CD4-positive, CD25-positive, alpha-beta regulatory T cell (primary cell): ENCODE measurements at regions not wholly inside any gene's neighbourhood (a gene's known extent, or its start where the extent isn't known, plus 50 kb on each side); places are given as distances from the start of the nearest gene placed in this dataset.
"Not testable (repeated sequence)": the region's sequence is repeated elsewhere in the genome, so short reads cannot be mapped to it uniquely, and the experiment has no call there.

Experiments
- ATAC-seq, 2 donors: fragments of 150-1000 bp; cut with Tn5 transposase; one replicate each; pipeline ENCODE4 v1.10.0; 2021; ENCODE audit warnings: low read depth in 2 of 2, moderate number of reproducible peaks in 2 of 2, moderate library complexity in 1 of 2
- DNase-seq, 3 donors: peaks; one replicate each; pipeline versions ENCODE4 v3.0.0 to v3.0.0-alpha.2; 2012 to 2022; ENCODE audit warnings: mixed read lengths in 1 of 3
- H3K27ac ChIP-seq: one replicate; pipeline ENCODE4 v1.7.0; 2013; ENCODE audit warnings: mild to moderate bottlenecking, low read length; ENCODE audit not compliant: insufficient read depth, poor library complexity, severe bottlenecking
- H3K27me3 ChIP-seq: one replicate; pipeline ENCODE4 v1.7.0; 2013; ENCODE audit warnings: low read length; ENCODE audit not compliant: control insufficient read depth, insufficient read depth
- H3K36me3 ChIP-seq: one replicate; pipeline ENCODE4 v1.7.0; 2013; ENCODE audit warnings: mild to moderate bottlenecking, low read length, moderate library complexity; ENCODE audit not compliant: control insufficient read depth, insufficient read depth
- H3K4me1 ChIP-seq: 2 replicates; pipeline ENCODE4 v1.7.0; 2013; ENCODE audit warnings: mild to moderate bottlenecking, low read length; ENCODE audit not compliant: insufficient read depth, control insufficient read depth, poor library complexity, severe bottlenecking
- H3K4me3 ChIP-seq: one replicate; pipeline ENCODE4 v1.7.0; 2013; ENCODE audit warnings: low read depth, mild to moderate bottlenecking, low read length, moderate library complexity
- H3K9me3 ChIP-seq, 2 experiments: 1 replicate in 1 of 2; 2 replicates in 1 of 2; pipeline ENCODE4 v1.7.0; 2013; ENCODE audit warnings: low read length in 2 of 2, mild to moderate bottlenecking in 1 of 2, moderate library complexity in 1 of 2; ENCODE audit not compliant: control insufficient read depth in 2 of 2
- H3K27ac Mint-ChIP-seq, 3 donors: one replicate each; pipeline ENCODE4 v1.8.0; 2020 to 2022; ENCODE audit warnings: mild to moderate bottlenecking in 3 of 3, mixed read lengths in 3 of 3, moderate library complexity in 2 of 3
- H3K27me3 Mint-ChIP-seq: one replicate; pipeline ENCODE4 v1.8.0; 2022; ENCODE audit warnings: mild to moderate bottlenecking, mixed read lengths
- H3K36me3 Mint-ChIP-seq: one replicate; pipeline ENCODE4 v1.8.0; 2020; ENCODE audit warnings: mixed read lengths
- H3K4me1 Mint-ChIP-seq, 4 donors: one replicate each; pipeline ENCODE4 v1.8.0; 2020 to 2022; ENCODE audit warnings: mixed read lengths in 4 of 4, mild to moderate bottlenecking in 1 of 4
- H3K4me3 Mint-ChIP-seq, 4 donors: one replicate each; pipeline ENCODE4 v1.8.0; 2020 to 2022; ENCODE audit warnings: mild to moderate bottlenecking in 4 of 4, mixed read lengths in 4 of 4, moderate library complexity in 3 of 4
- H3K9me3 Mint-ChIP-seq, 7 donors: one replicate each; pipeline ENCODE4 v1.8.0; 2020 to 2022; ENCODE audit warnings: mixed read lengths in 7 of 7, mild to moderate bottlenecking in 3 of 7, moderate library complexity in 2 of 7

GRCh38 chr3:67154429-67154828, 156.3 kb downstream of the KBTBD8 start:
- no peak for ATAC-seq

GRCh38 chr3:67167481-67167880, 169.4 kb downstream of the KBTBD8 start:
- Histone ChIP-seq H3K4me3 (no peak overlapping the region), H3K27me3 (no peaks in the 10 kb centered on the region), H3K9me3 (no peaks in the 10 kb centered on the region), H3K36me3 (no peaks in the 10 kb centered on the region), H3K27ac (no peak overlapping the region), H3K4me1 (no peaks in the 10 kb centered on the region)
- DNase-seq (no peak), ATAC-seq (no peak)
- Mint-ChIP-seq H3K9me3 (peaks cover 0 to 6% (median 0%) of the 10 kb centered on the region in 7 donors), H3K27me3 (peaks cover 5% of the 10 kb centered on the region), H3K36me3 (no peaks in the 10 kb centered on the region), H3K4me3 (no peak overlapping the region), H3K4me1 (no peaks in the 10 kb centered on the region), H3K27ac (no peak overlapping the region)

More at GRCh38 chr3:67154429-67154828, 156.3 kb downstream of the KBTBD8 start:
- Mint-ChIP-seq H3K4me3 (no peak overlapping the region), H3K9me3 (peaks cover 4 to 21% (median 6%) of the 10 kb centered on the region in 7 donors), H3K4me1 (no peaks in the 10 kb centered on the region), H3K27me3 (no peaks in the 10 kb centered on the region), H3K27ac (no peak overlapping the region), H3K36me3 (no peaks in the 10 kb centered on the region)
- Histone ChIP-seq H3K36me3 (no peaks in the 10 kb centered on the region), H3K4me1 (no peaks in the 10 kb centered on the region), H3K9me3 (no peaks in the 10 kb centered on the region), H3K27ac (no peak overlapping the region), H3K27me3 (no peaks in the 10 kb centered on the region), H3K4me3 (no peak overlapping the region)
- no peak for DNase-seq

DNA sequence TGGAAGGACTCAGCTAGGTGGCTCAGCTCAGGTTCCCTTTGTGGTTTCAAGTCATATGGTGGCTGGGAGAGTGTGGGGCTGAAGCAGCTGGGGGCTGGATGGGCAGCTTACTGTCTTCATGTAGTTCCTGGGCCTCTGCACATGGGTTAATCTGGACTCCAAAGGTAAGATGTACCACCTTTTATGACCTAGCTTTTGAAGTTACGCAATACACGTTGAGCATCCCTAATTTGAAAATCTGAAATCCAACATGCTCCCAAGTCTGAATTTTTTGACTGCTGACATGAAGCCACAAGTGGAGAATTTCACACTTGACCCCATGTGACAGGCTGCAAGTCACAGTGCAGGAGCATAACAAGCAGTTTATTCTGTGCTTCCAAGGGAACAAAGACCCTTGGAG, 173.7 kb downstream of the KBTBD8 start:
- Mint-ChIP-seq H3K4me1 (no peaks in the 10 kb centered on the region), H3K36me3 (no peaks in the 10 kb centered on the region), H3K27me3 (no peaks in the 10 kb centered on the region), H3K9me3 (peaks cover 0 to 6% (median 4%) of the 10 kb centered on the region in 7 donors), H3K27ac (no peak overlapping the region), H3K4me3 (no peak overlapping the region)
- no peak overlapping the region for H3K4me3 ChIP-seq
- ATAC-seq (no peak), DNase-seq (no peak)
- no peaks in the 10 kb centered on the region for H3K36me3 ChIP-seq
- H3K27ac ChIP-seq = no peak overlapping the region
- no peaks in the 10 kb centered on the region for H3K27me3 ChIP-seq
- no peaks in the 10 kb centered on the region for H3K9me3 ChIP-seq
- no peaks in the 10 kb centered on the region for H3K4me1 ChIP-seq

GRCh38 chr3:67173130-67173529, 175.0 kb downstream of the KBTBD8 start:
- H3K4me1 Mint-ChIP-seq, DNase-seq, H3K4me1 ChIP-seq, H3K36me3 ChIP-seq, H3K9me3 ChIP-seq, H3K27me3 Mint-ChIP-seq, ATAC-seq, H3K4me3 Mint-ChIP-seq, H3K4me3 ChIP-seq, H3K27me3 ChIP-seq, H3K27ac ChIP-seq, H3K36me3 Mint-ChIP-seq, H3K27ac Mint-ChIP-seq: not testable (repeated sequence)
- peaks cover 0 to 11% (median 6%) of the 10 kb centered on the region in 7 donors for H3K9me3 Mint-ChIP-seq

GRCh38 chr3:67176396-67176795, 178.3 kb downstream of the KBTBD8 start:
- Histone ChIP-seq H3K4me3 (no peak overlapping the region), H3K4me1 (no peaks in the 10 kb centered on the region), H3K9me3 (no peaks in the 10 kb centered on the region), H3K36me3 (no peaks in the 10 kb centered on the region), H3K27ac (no peak overlapping the region), H3K27me3 (no peaks in the 10 kb centered on the region)
- no peak for DNase-seq
- Mint-ChIP-seq H3K4me1 (no peaks in the 10 kb centered on the region), H3K4me3 (no peak overlapping the region), H3K27me3 (peaks cover under 1% of the 10 kb centered on the region), H3K9me3 (peaks cover 0 to 11% (median 5%) of the 10 kb centered on the region in 7 donors), H3K27ac (no peak overlapping the region), H3K36me3 (no peaks in the 10 kb centered on the region)
- ATAC-seq = no peak

DNA sequence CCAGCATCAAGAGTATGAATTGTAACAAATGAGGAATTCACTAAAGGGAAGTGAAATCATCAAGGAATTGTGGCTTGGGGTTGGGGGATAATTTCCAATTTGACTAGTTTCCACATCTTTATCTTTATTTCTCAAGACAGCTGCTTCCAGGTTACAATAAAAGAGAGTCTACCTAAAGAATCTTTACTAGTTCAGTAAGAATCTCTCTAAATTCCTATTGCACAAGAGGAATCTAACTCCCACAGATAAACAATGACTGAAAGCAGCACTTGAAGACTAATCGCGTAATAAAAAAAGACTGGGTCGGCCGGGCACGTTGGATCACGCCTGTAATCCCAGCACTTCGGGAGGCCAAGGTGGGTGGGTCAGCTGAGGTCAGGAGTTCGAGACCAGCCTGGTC, 194.4 kb downstream of the KBTBD8 start:
- Histone ChIP-seq H3K27ac (no peak overlapping the region), H3K4me3 (no peak overlapping the region), H3K27me3 (no peaks in the 10 kb centered on the region), H3K4me1 (no peaks in the 10 kb centered on the region), H3K36me3 (no peaks in the 10 kb centered on the region), H3K9me3 (no peaks in the 10 kb centered on the region)
- ATAC-seq (no peak), DNase-seq (no peak)
- Mint-ChIP-seq H3K4me3 (no peak overlapping the region), H3K36me3 (no peaks in the 10 kb centered on the region), H3K4me1 (no peaks in the 10 kb centered on the region), H3K27ac (no peak overlapping the region), H3K27me3 (no peaks in the 10 kb centered on the region), H3K9me3 (peaks cover 0 to 4% (median 0%) of the 10 kb centered on the region in 7 donors)

DNA sequence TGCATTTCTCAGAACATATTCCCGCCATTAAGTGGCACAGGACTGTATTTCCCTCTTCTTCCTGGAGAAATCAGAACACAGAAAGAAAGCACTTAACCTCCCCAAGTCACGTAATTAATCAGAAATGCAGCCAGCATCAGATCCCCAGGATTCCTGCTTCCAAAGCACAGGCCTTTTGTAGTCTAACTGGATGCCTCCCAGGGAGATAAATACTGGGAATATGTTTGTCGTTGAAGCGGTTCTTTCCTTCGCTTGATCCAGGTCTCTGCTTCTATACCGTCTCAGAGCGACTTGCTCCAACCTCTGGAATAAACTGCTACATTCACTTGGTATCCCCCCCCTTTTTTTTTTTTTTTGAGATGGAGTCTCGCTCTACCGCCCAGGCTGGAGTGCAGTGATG, 198.6 kb downstream of the KBTBD8 start:
- Histone ChIP-seq H3K9me3 (no peaks in the 10 kb centered on the region), H3K27me3 (no peaks in the 10 kb centered on the region), H3K27ac (no peak overlapping the region), H3K4me1 (no peaks in the 10 kb centered on the region), H3K4me3 (no peak overlapping the region), H3K36me3 (no peaks in the 10 kb centered on the region)
- DNase-seq (no peak), ATAC-seq (no peak)
- Mint-ChIP-seq H3K9me3 (no peaks in the 10 kb centered on the region), H3K27ac (no peak overlapping the region), H3K27me3 (peaks cover 4% of the 10 kb centered on the region), H3K4me1 (no peaks in the 10 kb centered on the region), H3K36me3 (no peaks in the 10 kb centered on the region), H3K4me3 (no peak overlapping the region)

DNA sequence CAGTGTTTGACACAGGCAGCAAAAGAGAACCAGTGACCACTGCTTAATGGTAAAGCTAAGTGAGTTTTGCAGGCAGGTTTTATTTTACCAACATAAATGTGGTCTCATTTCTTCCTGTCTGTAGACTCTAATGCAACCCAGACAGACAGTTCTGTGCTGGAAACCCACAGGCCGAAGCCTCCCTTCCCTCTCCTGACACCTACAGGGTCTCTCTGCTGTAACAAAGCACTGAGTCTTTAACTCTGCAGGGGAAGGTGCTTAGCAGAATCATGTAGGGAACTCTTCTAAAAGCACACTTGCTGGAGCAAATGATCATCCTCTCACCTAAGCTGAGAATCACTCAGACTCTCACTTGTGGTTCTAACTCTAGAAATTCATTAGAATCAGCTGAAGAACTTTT, 200.3 kb downstream of the KBTBD8 start:
- H3K9me3 ChIP-seq = no peaks in the 10 kb centered on the region
- no peaks in the 10 kb centered on the region for H3K4me1 Mint-ChIP-seq
- H3K36me3 Mint-ChIP-seq = no peaks in the 10 kb centered on the region
- H3K27ac Mint-ChIP-seq = no peak overlapping the region
- no peaks in the 10 kb centered on the region for H3K27me3 ChIP-seq
- no peaks in the 10 kb centered on the region for H3K36me3 ChIP-seq
- no peak overlapping the region for H3K4me3 ChIP-seq
- H3K9me3 Mint-ChIP-seq = no peaks in the 10 kb centered on the region
- H3K4me1 ChIP-seq = no peaks in the 10 kb centered on the region
- no peak for DNase-seq
- no peak for ATAC-seq
- H3K27ac ChIP-seq = no peak overlapping the region
- peaks cover 4% of the 10 kb centered on the region for H3K27me3 Mint-ChIP-seq
- H3K4me3 Mint-ChIP-seq = no peak overlapping the region
